ENCODE measurements at regions not wholly inside any gene's neighbourhood (a gene's known extent, or its start where the extent isn't known, plus 50 kb on each side); places are given as distances from the start of the nearest gene placed in this dataset.
"Not testable (repeated sequence)": the region's sequence is repeated elsewhere in the genome, so short reads cannot be mapped to it uniquely, and the experiment has no call there.

GRCh38 chr1:219090607-219091006 lies 83.1 kb upstream of the LYPLAL1 start:
- DNase-seq (ENCODE audit: low spot score): no peak

- no peak for DNase-seq (ENCODE audit: low spot score)
These were observed 81.5 kb upstream of the LYPLAL1 start for GRCh38 chr1:219092206-219092605.

GRCh38 chr1:219099307-219099706 lies 74.4 kb upstream of the LYPLAL1 start:
- no peak for DNase-seq (ENCODE audit: low spot score)

- no peak for DNase-seq (ENCODE audit: low spot score)
These were observed 73.6 kb upstream of the LYPLAL1 start for GRCh38 chr1:219100059-219100458.

- DNase-seq (ENCODE audit: low spot score): not testable (repeated sequence)
These were observed 71.2 kb upstream of the LYPLAL1 start for GRCh38 chr1:219102466-219102865.

GRCh38 chr1:219105893-219106292 lies 67.8 kb upstream of the LYPLAL1 start:
- DNase-seq (ENCODE audit: low spot score): no peak

GRCh38 chr1:219109424-219110018 lies 64.2 kb upstream of the LYPLAL1 start:
- no peak for DNase-seq (ENCODE audit: low spot score)

DNA sequence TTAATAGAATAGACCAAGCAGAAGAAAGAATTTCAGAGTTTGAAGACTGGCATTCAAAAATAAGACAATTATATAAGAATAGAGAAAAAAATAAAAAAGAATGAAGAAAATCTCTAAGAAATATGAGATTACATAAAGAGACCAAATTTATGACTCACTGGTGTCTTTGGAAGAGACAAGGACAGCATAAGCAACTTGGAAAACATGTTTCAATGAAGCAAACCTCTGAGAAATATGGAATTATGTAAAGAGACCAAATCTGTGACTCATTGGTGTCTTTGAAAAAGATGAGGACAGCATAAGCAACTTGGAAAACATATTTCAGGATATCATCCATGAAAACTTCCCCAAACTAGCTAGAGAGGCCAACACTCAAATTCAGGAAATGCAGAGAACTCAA lies 60.4 kb upstream of the LYPLAL1 start:
- DNase-seq (ENCODE audit: low spot score): no peak

DNA sequence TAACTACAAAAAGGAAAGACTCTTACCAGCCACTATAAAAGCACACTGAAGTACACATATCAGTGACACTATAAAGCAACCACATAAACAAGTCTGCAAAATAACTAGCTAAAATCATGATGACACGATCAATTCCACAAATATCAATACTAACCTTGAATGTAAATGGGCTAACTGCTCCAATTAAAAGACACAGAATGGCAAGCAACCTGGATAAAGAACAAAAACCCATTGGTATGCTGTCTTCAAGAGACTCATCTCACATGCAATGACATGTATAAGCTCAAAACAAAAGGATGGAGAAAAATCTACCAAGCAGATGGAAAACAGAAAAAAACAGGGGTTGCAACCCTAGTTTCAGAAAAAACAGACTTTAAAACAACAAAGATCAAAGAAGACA lies 59.7 kb upstream of the LYPLAL1 start:
- no peak for DNase-seq (ENCODE audit: low spot score)

DNA sequence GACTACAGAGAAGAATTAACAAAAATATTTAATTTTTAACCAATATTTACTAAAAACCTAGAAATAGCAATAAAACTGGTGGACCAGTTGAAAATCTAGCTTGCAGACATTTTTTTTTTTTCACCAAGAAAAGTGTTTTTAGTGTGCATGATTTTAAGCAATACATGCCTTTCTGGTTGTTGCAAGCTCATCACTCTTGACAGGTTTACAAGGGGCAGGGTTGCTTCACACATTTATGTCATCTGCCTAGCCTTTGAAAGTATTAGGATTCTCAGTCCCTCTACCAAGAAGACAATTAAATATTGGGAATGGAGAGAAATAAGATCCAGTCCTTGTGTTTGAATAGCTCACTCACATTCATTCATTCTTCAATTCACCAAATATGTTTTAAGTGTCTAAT lies 53.8 kb upstream of the LYPLAL1 start:
- no peak for DNase-seq (ENCODE audit: low spot score)

DNA sequence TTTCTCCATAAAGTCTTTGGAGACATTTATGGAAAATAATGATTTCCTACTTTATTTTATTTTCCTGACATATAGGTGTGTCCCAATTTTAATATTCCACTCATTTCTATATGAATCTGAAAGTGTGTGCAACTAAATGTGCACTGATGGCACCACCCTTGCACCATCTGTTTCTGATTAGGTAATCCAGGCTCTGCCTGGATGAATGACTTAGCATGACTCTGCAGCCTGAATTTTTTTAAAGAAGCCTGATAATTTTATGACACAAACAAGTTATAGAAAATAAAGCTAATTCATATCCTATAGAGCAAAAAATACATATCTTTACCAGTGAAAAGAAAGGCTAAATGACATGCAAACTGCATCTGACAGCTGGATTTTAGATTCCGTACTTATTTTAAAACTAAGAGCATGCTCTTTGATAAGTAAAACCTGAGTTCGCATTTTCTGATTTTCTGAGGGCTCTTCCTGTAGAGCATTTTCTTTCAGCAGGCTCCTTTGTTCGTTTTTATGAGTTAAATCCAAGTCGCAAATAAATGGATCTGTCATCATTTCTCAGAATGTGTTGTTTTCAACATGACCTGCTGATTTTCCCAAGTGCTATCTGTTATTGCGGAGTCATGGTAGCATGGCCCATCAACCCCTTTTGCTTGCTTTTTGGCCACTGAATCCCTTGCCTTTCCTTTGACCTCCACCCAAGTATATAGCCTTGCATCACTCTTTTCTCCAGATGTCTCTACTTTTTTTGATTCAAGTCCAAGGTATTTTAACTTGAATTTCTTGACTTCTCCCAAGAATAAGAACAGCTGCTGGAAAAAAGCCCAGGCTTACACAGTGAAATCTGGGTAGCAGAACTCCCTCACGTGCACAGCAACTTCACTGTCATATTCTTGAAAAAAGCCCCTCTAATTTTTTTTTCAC lies 52.8 kb upstream of the LYPLAL1 start:
- DNase-seq (ENCODE audit: low spot score): no peak

DNA sequence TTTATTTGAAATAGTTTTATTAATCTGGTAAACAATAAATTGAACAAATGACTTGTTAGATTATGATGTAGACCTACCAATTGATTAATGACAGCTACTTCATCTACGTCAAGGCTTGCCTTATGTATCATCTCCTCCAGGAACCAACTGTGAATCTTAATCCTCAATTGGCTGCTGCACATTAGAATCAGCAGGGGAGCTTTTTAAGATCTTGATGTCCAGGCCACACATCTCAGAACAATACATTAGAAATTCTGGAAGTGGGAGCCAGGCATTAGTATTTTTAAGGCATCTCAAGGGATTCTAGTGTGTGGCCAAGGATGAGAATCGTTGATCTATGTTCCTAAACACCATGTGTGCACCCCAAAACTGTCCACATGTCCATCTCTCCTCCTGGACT lies 52.0 kb upstream of the LYPLAL1 start:
- no peak for DNase-seq (ENCODE audit: low spot score)

DNA sequence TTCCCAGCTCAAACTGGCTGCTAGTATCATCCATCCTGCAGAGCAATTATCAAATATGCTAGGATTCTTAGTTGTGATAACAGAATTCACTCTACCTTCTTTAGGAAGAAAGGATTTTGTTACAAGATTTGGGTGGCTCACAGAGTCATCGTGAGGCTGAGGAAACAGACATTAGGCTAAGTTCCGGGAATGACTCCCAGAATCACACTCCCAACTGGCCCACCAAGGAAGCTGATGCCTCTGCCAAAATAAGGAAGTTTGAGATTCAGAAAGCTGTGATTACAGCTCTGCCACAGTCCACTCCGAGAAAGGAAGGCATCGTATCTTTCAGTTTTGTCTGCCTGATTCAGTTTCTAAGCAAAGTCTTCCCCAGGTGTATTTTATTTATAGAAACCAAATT lies 50.6 kb upstream of the LYPLAL1 start:
- no peak for DNase-seq (ENCODE audit: low spot score)
